ENCODE measurements at regions not wholly inside any gene's neighbourhood (a gene's known extent, or its start where the extent isn't known, plus 50 kb on each side); places are given as distances from the start of the nearest gene placed in this dataset.
"Not testable (repeated sequence)": the region's sequence is repeated elsewhere in the genome, so short reads cannot be mapped to it uniquely, and the experiment has no call there.

- TF ChIP-seq, protein P1, sequence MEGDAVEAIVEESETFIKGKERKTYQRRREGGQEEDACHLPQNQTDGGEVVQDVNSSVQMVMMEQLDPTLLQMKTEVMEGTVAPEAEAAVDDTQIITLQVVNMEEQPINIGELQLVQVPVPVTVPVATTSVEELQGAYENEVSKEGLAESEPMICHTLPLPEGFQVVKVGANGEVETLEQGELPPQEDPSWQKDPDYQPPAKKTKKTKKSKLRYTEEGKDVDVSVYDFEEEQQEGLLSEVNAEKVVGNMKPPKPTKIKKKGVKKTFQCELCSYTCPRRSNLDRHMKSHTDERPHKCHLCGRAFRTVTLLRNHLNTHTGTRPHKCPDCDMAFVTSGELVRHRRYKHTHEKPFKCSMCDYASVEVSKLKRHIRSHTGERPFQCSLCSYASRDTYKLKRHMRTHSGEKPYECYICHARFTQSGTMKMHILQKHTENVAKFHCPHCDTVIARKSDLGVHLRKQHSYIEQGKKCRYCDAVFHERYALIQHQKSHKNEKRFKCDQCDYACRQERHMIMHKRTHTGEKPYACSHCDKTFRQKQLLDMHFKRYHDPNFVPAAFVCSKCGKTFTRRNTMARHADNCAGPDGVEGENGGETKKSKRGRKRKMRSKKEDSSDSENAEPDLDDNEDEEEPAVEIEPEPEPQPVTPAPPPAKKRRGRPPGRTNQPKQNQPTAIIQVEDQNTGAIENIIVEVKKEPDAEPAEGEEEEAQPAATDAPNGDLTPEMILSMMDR (IDR thresholded peaks at IDR 0.05; ENCODE audit: low read depth, low read length, missing control alignments), result no peak
- no peak for DNase-seq (ENCODE audit: low read depth)
- H3K4me3 ChIP-seq (ENCODE audit: low read depth, low read length), result no peak overlapping the region
- in situ Hi-C loops (cut with HindIII; ENCODE audit: low sequenced_read_pairs), result no loop called here
Measured at GRCh38 chr1:55777545-55777944, 562.4 kb upstream of the USP24 start.

DNA sequence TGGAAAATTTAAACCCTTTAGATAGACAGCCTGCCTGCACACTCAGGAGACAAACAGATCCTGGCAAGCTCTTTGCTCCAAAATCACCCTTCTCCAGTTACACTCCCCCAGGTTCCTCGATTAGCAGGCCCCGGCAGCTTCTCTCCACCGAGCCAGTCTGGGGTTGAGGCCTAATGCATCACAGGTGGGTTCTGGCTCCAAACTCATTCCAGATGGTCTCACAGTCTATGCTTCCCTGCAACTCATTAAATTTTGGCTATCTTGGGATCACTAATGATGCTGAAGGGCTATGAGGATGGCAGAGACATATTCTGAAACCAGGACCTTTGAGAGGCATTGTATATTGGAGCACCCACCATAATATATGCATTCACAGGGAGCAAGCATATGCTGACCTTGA, 559.8 kb upstream of the USP24 start:
- TF ChIP-seq, protein P1 (IDR thresholded peaks at IDR 0.05; ENCODE audit: low read depth, low read length, missing control alignments), result no peak
- H3K4me3 ChIP-seq (ENCODE audit: low read depth, low read length), result no peak overlapping the region
- DNase-seq (ENCODE audit: low read depth), result no peak
- in situ Hi-C loops (cut with HindIII; ENCODE audit: low sequenced_read_pairs), result no loop called here

GRCh38 chr1:55774446-55774845, 559.3 kb upstream of the USP24 start:
- in situ Hi-C loops (cut with HindIII; ENCODE audit: low sequenced_read_pairs), result no loop called here
- TF ChIP-seq, protein P1 (IDR thresholded peaks at IDR 0.05; ENCODE audit: low read depth, low read length, missing control alignments), result no peak
- H3K4me3 ChIP-seq (ENCODE audit: low read depth, low read length), result no peak overlapping the region
- DNase-seq (ENCODE audit: low read depth), result no peak

- H3K4me3 ChIP-seq (ENCODE audit: low read depth, low read length), result no peak overlapping the region
- in situ Hi-C loops (cut with HindIII; ENCODE audit: low sequenced_read_pairs), result no loop called here
- no peak for DNase-seq (ENCODE audit: low read depth)
- TF ChIP-seq, protein P1 (IDR thresholded peaks at IDR 0.05; ENCODE audit: low read depth, low read length, missing control alignments), result no peak
Measured at GRCh38 chr1:55773211-55773940, 558.2 kb upstream of the USP24 start.

DNA sequence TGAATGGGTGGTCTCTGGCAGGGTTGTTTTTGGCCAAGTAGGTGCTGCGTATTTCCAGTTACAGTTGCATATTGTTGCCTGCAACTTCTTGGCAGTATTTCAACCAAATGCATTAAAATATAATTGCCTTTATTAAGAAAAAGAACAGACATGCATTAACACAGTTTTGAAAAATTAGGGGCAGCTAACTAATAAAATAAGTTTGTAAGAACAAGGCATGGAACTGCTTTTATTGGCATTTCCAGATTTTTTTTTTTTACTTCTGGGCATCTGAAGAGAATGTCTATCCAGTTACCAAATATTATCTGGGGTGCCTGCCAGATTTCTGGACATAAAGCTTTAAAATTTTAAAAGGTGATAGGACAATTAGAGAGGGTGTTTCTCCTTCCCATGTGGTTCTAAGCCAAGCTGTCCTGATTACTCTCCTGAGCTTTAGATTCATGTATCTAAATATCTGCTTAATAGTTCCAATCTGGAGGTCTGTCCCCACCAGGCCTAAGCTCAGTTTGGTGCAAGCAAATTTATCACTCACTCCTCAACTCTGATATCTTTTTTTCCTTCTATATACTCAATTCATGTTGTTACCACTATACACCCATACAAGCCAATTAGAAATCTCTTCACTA, 553.3 kb upstream of the USP24 start:
- in situ Hi-C loops (cut with HindIII; ENCODE audit: low sequenced_read_pairs), result no loop called here
- TF ChIP-seq, protein P1 (IDR thresholded peaks at IDR 0.05; ENCODE audit: low read depth, low read length, missing control alignments), result no peak
- H3K4me3 ChIP-seq (ENCODE audit: low read depth, low read length), result no peak overlapping the region
- no peak for DNase-seq (ENCODE audit: low read depth)

- TF ChIP-seq, protein P1 (IDR thresholded peaks at IDR 0.05; ENCODE audit: low read depth, low read length, missing control alignments), result no peak
- in situ Hi-C loops (cut with HindIII; ENCODE audit: low sequenced_read_pairs), result no loop called here
- H3K4me3 ChIP-seq (ENCODE audit: low read depth, low read length), result no peak overlapping the region
- no peak for DNase-seq (ENCODE audit: low read depth)
Measured at GRCh38 chr1:55767171-55767570, 552.0 kb upstream of the USP24 start.

DNA sequence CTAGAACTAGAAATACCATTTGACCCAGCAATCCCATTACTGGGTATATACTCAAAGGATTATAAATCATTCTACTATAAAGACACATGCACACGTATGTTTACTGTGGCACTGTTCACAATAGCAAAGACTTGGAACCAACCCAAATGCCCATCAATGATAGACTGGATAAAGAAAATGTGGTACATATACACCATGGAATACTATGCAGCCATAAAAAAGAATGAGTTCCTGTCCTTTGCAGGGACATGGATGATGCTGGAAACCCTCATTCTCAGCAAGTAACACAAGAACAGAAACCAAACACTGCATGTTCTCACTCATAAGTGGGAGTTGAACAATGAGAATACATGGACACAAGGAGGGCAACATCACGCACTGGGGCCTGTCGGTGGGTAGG, 550.3 kb upstream of the USP24 start:
- H3K4me3 ChIP-seq (ENCODE audit: low read depth, low read length); DNase-seq (ENCODE audit: low read depth); in situ Hi-C loops (cut with HindIII; ENCODE audit: low sequenced_read_pairs): not testable (repeated sequence)

All from astrocyte of the cerebellum (primary cell).